Activated naive CD8-positive, alpha-beta T cell treated with anti-CD3 and anti-CD28 coated beads, Interleukin-2, amount 10 ng/mL, durations not matched to agents 7 days and 5 days (primary cell): ENCODE measurements at regions not wholly inside any gene's neighbourhood (a gene's known extent, or its start where the extent isn't known, plus 50 kb on each side); places are given as distances from the start of the nearest gene placed in this dataset.

Source experiments
- ATAC-seq: fragments of 150-1000 bp; cut with Tn5 transposase; one replicate; pipeline ENCODE4 v1.10.0; 2021; ENCODE audit warnings: low read depth, moderate library complexity
- POLR2A ChIA-PET: fragments of 350-600 bp; sonication (Branson Sonifier 250); formaldehyde crosslinking; loops from one replicate; lab custom pipeline; 2021; ENCODE audit warnings: antibody characterized with exemption; lab: Charles Lee
- DNase-seq: peaks from one replicate; pipeline ENCODE4 v3.0.0; 2021
- H3K27ac Mint-ChIP-seq: one replicate; pipeline ENCODE4 v1.8.0; 2022; ENCODE audit warnings: mild to moderate bottlenecking, mixed read lengths
- H3K27me3 Mint-ChIP-seq: one replicate; pipeline ENCODE4 v1.8.0; 2022; ENCODE audit warnings: mild to moderate bottlenecking, moderate library complexity, mixed read lengths
- H3K36me3 Mint-ChIP-seq: one replicate; pipeline ENCODE4 v1.8.0; 2021; ENCODE audit warnings: mild to moderate bottlenecking, mixed read lengths
- H3K4me1 Mint-ChIP-seq: one replicate; pipeline ENCODE4 v1.8.0; 2021; ENCODE audit warnings: mixed read lengths
- H3K4me3 Mint-ChIP-seq: one replicate; pipeline ENCODE4 v1.8.0; 2022; ENCODE audit warnings: mild to moderate bottlenecking, moderate library complexity, mixed read lengths
- H3K9me3 Mint-ChIP-seq: one replicate; pipeline ENCODE4 v1.8.0; 2021; ENCODE audit warnings: mixed read lengths

DNA sequence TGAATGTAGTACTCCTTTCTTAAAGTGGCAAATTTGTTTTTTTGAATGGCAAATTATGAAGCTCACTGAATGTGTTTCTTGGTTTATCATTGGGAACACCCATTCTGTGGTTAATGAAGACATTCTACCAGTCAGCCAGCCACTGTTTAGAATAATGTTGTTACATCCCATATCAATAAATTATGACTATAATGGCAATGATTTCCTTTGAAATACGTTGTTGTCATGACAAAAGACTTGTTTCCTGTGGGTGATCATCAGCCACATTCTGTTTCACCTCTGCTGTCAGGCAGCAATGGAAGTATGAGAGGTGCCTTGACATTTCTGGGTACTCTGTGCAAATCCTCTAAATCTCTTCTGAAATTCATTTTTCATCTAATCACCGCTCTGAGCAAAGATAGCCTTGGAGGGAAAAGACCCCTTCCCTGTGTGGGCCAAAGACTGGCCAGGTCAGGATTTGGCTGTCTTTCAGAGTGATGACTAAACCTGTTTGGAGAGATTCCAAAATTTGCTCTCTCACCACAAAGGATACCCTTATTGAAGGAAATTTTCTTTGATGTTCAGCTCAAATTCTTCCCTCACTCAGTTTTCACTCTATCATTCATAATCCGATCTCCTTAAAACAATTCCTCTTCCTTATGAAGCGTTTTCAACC lies 869.2 kb downstream of the BCL11A start:
- Mint-ChIP-seq H3K9me3 (peaks cover 5% of the 10 kb centered on the region), H3K27me3 (no peaks in the 10 kb centered on the region), H3K27ac (no peak overlapping the region), H3K36me3 (no peaks in the 10 kb centered on the region), H3K4me3 (no peak overlapping the region), H3K4me1 (no peaks in the 10 kb centered on the region)
- DNase-seq (no peak), ATAC-seq (no peak)
- POLR2A ChIA-PET: no interaction called here

DNA sequence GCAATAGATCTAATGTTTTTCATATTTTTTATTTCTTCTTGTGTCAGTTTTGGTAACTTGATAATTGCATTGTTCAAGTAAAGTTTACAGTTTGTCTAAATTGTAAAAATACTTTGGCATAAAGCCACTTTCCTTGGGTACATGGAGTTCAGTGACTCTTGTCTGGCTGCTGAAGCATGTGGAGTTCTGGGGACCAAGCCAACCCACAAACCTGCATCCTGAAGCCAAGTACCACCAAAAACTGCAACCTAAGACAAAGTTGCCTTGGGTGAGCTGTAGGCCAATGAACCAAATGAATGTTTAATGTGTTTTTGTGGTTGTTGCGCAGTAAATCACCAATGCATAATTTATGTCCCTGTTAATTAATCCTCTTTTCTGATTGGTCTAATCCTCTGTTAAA lies 872.6 kb downstream of the BCL11A start:
- ATAC-seq: no peak
- peaks cover 2% of the 10 kb centered on the region for H3K9me3 Mint-ChIP-seq
- POLR2A ChIA-PET: no interaction called here

DNA sequence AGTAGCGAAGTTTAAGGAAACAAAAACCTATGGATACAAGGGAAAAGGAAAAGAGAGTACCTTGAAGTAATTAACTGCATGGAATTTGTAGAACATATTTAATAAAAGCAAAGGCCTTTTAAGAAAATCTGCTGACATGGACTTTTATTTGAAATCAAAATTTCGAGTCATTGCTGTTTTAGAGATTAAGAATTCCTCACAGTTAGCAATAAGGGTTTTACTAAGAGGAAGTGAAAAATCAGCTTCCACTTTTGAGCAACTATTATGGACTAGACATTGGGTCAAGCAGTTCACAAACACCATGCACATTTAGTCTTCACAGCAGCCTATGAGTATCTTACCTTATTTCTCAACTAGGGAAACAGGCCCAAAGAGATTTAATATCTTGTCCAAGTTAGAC lies 876.3 kb downstream of the BCL11A start:
- DNase-seq: no peak
- POLR2A ChIA-PET: no interaction called here
- Mint-ChIP-seq H3K4me3 (no peak overlapping the region), H3K9me3 (peaks cover under 1% of the 10 kb centered on the region), H3K27ac (no peak overlapping the region), H3K36me3 (no peaks in the 10 kb centered on the region), H3K27me3 (no peaks in the 10 kb centered on the region), H3K4me1 (no peaks in the 10 kb centered on the region)
- no peak for ATAC-seq

More for the DNA sequence above, 872.6 kb downstream of the BCL11A start:
- Mint-ChIP-seq H3K4me3 (no peak overlapping the region), H3K36me3 (no peaks in the 10 kb centered on the region), H3K27ac (no peak overlapping the region), H3K27me3 (no peaks in the 10 kb centered on the region), H3K4me1 (no peaks in the 10 kb centered on the region)
- DNase-seq: no peak

DNA sequence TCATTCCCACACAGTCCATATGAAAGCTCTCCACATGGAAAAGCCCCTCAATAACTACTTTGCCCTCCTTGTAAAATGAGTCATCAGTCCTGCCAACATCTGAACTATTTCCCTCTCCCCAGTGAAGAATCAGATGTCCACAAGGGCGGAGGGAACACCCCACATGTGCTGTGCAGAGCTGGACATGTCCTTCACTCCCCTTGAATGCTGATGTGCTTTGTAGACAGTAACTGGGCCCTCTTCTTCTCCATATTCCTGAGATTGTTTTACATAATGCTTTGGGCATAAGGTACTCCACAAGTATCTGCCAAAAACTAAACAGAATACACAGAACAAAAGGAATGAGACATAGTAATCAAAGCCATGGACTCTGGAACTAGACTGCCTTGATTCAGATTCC lies 879.4 kb downstream of the BCL11A start:
- no peak for ATAC-seq
- Mint-ChIP-seq H3K36me3 (no peaks in the 10 kb centered on the region), H3K27ac (no peak overlapping the region), H3K4me3 (no peak overlapping the region), H3K27me3 (no peaks in the 10 kb centered on the region), H3K9me3 (no peaks in the 10 kb centered on the region), H3K4me1 (no peaks in the 10 kb centered on the region)
- POLR2A ChIA-PET: no interaction called here
- no peak for DNase-seq

DNA sequence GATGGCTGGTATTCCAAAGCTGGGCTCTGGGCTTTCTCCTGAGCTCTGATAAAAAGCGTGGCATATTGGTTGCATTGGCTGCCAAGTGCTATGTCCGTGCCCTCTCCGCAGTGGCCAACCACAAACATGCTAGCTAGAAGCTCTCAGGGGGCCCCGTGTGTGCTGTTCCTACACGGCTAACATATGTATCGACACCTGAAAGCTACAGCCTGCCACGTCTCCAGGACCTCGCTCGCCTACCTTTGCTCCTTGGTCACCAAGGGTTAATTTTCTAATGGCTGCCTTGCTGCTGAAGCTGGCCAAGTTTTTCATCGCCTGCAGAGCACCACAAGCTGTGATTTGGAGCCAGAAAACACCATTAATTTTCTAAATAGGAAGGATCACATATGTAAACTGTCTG lies 888.4 kb downstream of the BCL11A start:
- H3K9me3 Mint-ChIP-seq: no peaks in the 10 kb centered on the region
- H3K27ac Mint-ChIP-seq: no peak overlapping the region
- H3K4me3 Mint-ChIP-seq: no peak overlapping the region
- no peaks in the 10 kb centered on the region for H3K4me1 Mint-ChIP-seq
- ATAC-seq (no peak), DNase-seq (no peak)
- H3K27me3 Mint-ChIP-seq: no peaks in the 10 kb centered on the region
- no peaks in the 10 kb centered on the region for H3K36me3 Mint-ChIP-seq
- POLR2A ChIA-PET: no interaction called here

DNA sequence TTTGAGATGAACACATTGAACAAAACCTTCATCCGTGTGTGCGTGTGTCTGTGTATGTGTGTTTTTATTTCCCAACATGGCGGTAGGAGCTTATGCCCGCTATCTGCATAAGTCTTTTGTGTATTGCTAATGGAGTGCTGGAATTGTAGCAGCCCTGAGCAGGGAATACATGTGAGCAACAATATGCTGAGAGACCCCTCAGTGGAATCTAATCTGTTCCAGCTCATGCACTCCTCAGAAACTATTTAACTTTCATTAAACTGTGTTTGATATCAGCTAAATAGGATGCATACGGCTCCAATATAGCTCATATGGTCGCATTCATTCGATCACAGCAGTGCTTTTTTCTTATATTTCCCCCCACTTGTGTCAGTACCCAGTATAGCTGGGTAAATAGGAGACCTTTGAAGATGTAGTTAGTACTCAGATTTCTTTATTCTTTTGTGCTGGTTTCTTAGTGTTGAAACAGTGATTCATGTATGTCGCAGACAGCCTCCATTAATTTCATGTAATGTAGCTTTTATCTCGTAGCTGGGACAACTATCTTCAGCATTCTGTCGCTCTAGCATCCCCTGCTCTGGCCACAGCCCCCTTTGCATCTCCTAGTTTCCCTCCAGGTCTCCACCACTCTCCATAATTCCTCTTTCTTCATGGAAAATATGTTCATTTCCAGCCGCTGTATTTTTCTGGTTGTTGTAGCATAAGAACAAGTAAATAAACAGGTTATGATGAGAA lies 891.2 kb downstream of the BCL11A start:
- ATAC-seq: no peak

DNA sequence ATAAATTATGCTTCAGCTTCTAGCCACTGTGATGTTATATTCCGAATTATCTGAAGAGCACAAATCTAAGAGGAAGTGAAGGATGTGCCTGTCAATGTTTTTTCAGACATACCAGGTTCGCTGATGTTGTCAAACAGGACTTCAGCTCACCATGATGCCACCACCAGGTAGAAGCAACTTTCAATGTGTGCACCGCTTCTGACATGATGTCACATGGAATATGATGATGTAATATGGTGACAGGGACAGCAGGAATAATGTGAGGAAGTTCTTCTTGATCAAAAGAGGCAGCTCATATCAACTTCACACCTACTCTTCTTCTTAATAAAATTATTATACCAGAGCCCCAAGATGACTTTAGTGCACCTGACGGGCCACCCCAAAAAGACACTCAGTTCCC lies 893.2 kb downstream of the BCL11A start:
- H3K27me3 Mint-ChIP-seq: no peaks in the 10 kb centered on the region
- H3K27ac Mint-ChIP-seq: no peak overlapping the region
- DNase-seq (no peak), ATAC-seq (no peak)
- H3K36me3 Mint-ChIP-seq: no peaks in the 10 kb centered on the region
- H3K4me3 Mint-ChIP-seq: no peak overlapping the region
- POLR2A ChIA-PET: no interaction called here
- no peaks in the 10 kb centered on the region for H3K9me3 Mint-ChIP-seq
- H3K4me1 Mint-ChIP-seq: no peaks in the 10 kb centered on the region

More for the DNA sequence above, 891.2 kb downstream of the BCL11A start:
- POLR2A ChIA-PET: no interaction called here
- no peaks in the 10 kb centered on the region for H3K4me1 Mint-ChIP-seq
- H3K27me3 Mint-ChIP-seq: no peaks in the 10 kb centered on the region
- no peak overlapping the region for H3K4me3 Mint-ChIP-seq
- H3K27ac Mint-ChIP-seq: no peak overlapping the region
- H3K9me3 Mint-ChIP-seq: no peaks in the 10 kb centered on the region
- no peaks in the 10 kb centered on the region for H3K36me3 Mint-ChIP-seq
- DNase-seq: no peak

DNA sequence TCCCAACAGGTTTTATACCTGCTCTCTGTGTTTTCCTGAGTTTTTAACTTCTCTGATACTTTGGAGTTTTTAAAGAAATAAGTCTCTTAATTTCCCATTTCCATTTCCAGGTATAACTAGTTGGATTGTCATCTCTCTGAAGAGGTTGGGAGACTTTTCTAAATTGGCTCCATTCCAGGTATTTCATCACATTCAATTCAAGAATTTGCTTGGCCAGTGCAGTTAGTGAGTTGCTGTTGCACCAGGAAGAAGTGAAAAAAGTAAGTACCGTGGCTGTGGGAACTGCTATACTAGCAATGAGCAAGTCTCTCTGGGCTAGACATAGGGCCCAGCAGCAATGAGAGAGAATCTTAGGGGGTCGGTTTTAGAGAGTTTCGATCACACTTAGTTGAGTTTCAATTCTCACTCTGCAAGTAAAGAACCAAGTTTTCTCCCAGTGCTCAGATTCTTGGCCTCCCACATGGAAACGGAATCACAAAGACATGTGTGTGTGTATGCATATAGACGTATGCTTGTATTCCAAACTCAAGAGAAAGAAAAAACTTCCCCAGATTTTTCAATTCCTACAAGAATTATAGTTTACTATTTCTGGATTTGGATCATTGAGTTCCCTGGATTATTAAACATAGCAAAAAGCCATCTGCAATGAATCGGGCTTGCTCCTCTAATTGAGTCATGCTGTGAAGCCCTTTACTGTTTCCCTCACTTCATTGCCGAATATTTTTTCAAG lies 894.4 kb downstream of the BCL11A start:
- ATAC-seq (no peak), DNase-seq (no peak)
- POLR2A ChIA-PET: no interaction called here
- Mint-ChIP-seq H3K4me1 (no peaks in the 10 kb centered on the region), H3K36me3 (no peaks in the 10 kb centered on the region), H3K4me3 (no peak overlapping the region), H3K27ac (no peak overlapping the region), H3K27me3 (no peaks in the 10 kb centered on the region), H3K9me3 (no peaks in the 10 kb centered on the region)

DNA sequence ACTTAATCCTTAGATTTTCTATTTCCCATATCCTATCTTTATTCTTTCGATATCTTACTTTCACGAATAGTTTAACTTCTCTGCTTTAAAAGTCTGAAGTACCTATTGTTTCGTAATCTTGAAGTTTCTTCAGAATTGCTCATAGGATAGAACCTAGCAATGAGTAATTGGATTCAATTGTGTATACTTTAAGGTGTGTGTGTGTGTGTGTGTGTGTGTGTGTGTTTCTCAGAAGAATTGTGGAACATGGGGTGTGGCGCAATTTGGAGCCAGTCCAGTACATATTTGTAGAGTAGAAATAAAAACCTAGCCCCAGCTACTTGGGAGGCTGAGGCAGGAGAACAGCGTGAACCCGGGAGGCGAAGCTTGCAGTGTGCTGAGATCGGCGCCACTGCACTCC lies 897.6 kb downstream of the BCL11A start:
- H3K4me3 Mint-ChIP-seq: no peak overlapping the region
- no peak overlapping the region for H3K27ac Mint-ChIP-seq
- no peaks in the 10 kb centered on the region for H3K9me3 Mint-ChIP-seq
- H3K36me3 Mint-ChIP-seq: no peaks in the 10 kb centered on the region
- POLR2A ChIA-PET: no interaction called here
- DNase-seq: no peak
- H3K27me3 Mint-ChIP-seq: peaks cover 2% of the 10 kb centered on the region
- ATAC-seq: no peak
- H3K4me1 Mint-ChIP-seq: no peaks in the 10 kb centered on the region

DNA sequence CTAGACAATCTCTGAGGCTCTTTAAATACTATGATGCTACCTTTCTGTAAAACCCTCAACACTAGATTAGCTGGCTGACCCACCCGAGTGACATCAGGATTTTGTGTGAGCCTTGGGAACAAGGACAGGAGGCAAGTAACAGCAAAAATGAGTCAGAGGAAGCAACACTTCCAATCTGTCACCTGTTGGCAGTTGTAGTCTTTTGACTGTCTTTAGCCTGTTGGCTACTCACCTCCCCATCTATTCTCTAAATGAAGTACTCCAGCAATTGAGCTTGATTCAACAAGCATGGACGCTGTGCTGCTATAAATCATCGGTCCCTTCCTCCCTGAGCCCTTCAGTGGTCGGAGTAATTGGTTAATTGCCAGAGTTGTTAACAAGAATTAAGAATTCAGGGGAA lies 898.7 kb downstream of the BCL11A start:
- Mint-ChIP-seq H3K4me1 (no peaks in the 10 kb centered on the region), H3K36me3 (no peaks in the 10 kb centered on the region), H3K4me3 (no peak overlapping the region), H3K27me3 (peaks cover 2% of the 10 kb centered on the region), H3K27ac (no peak overlapping the region), H3K9me3 (no peaks in the 10 kb centered on the region)
- DNase-seq: no peak
- ATAC-seq: no peak
- POLR2A ChIA-PET: no interaction called here

DNA sequence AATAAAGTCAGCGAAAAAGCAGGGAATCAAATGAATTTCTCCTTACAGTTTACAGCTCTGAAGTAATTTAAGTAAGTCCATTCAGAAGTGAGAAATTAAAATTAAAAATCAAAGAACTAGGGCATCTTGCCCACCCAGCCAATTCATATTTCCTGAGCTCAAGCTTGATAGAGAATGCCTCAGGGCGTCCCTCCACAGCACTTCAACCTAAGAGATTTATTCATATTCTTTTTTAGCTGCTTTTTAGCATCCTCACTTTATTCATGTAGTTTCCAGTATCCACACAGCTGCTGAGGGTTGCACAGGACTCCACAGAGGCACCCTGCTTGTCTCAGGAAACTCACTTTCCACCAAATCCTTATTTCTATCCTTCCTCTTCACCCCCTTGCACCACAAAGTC lies 900.3 kb downstream of the BCL11A start:
- no peak overlapping the region for H3K4me3 Mint-ChIP-seq
- POLR2A ChIA-PET: no interaction called here
- no peak overlapping the region for H3K27ac Mint-ChIP-seq
- no peak for ATAC-seq
- H3K27me3 Mint-ChIP-seq: peaks cover 2% of the 10 kb centered on the region
- H3K9me3 Mint-ChIP-seq: no peaks in the 10 kb centered on the region
- no peak for DNase-seq
- H3K36me3 Mint-ChIP-seq: no peaks in the 10 kb centered on the region
- H3K4me1 Mint-ChIP-seq: no peaks in the 10 kb centered on the region

DNA sequence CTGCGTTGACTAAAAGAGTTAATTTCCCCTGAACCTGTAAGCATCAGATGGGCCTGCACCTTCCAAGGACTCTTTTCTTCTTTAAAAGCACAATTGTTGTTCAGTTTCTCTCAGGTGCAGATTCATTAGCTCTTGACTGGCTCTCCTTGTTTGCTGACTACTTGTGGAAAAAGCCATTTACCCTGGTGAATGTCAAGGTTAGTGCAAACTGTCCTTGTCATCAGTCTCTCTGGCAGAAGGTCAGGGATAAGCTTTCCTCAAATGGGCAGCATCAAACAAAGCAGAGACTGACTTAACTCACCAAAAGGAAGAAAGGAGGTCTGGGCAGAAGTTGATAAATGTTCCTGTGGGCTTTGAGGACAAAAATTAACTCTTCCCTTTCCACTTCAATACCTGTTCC lies 922.7 kb downstream of the BCL11A start:
- Mint-ChIP-seq H3K27ac (no peak overlapping the region), H3K27me3 (peaks cover 2% of the 10 kb centered on the region), H3K4me3 (no peak overlapping the region), H3K36me3 (no peaks in the 10 kb centered on the region), H3K4me1 (no peaks in the 10 kb centered on the region), H3K9me3 (peaks cover under 1% of the 10 kb centered on the region)
- DNase-seq: no peak
- POLR2A ChIA-PET: no interaction called here
- no peak for ATAC-seq

DNA sequence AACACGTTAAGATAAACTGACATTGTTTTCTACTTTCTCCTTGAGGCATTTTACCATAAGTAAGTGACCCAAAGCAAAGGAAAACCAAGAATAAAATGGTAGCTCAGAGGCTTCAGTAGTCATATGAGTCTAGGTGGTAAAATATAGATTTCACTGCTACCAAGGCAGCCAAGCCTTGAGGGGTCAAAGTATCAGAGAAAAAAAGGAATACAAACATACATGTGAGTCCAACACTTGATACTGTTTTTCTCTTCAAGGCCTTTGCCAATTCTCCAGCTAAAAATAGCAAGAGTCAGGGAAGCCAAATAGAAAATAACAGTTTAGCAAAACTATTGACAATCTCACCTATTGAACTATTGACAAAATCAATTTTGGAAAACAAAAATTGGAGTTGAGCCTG lies 925.9 kb downstream of the BCL11A start:
- Mint-ChIP-seq H3K4me3 (no peak overlapping the region), H3K9me3 (peaks cover 2% of the 10 kb centered on the region), H3K27ac (no peak overlapping the region), H3K27me3 (peaks cover 2% of the 10 kb centered on the region), H3K4me1 (no peaks in the 10 kb centered on the region), H3K36me3 (no peaks in the 10 kb centered on the region)
- DNase-seq (no peak), ATAC-seq (no peak)
- POLR2A ChIA-PET: no interaction called here
